ENCODE measurements at regions not wholly inside any gene's neighbourhood (a gene's known extent, or its start where the extent isn't known, plus 50 kb on each side); places are given as distances from the start of the nearest gene placed in this dataset.

DNA sequence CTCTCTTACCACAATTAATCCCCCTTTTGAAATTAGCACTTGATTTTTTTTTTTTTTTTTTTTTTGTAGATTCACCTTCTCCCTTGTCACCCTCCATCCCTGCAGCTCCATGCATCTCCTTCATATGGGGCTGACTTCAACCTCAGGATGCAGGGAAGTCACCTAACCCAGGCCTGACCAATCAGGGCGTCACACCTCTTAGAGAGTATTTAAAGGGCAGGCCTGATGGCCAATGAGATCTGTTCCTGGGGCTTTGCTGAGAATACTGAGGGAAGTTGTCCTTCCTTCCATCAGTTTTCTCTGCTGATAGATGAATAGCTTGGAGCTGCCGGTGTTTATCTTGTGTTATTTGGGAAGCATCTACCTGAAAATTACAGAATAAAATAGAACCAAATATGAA, 1104.7 kb upstream of the TMEM132C start:
- ChIA-PET POLR2A (interaction anchor here (0.6 kb wide), 1 partner anchor 631 kb away, joined by 3 read pairs; no protein-coding TSS in a partner anchor), CTCF (no interaction called here)
- H3K4me3 ChIP-seq (ENCODE audit: low read depth, low read length), result no peak overlapping the region
- H3K27ac ChIP-seq (ENCODE audit: low read depth, low read length), result no peak overlapping the region
- no peak for DNase-seq (ENCODE audit: low read depth, low spot score)
- TF ChIP-seq, protein P1, sequence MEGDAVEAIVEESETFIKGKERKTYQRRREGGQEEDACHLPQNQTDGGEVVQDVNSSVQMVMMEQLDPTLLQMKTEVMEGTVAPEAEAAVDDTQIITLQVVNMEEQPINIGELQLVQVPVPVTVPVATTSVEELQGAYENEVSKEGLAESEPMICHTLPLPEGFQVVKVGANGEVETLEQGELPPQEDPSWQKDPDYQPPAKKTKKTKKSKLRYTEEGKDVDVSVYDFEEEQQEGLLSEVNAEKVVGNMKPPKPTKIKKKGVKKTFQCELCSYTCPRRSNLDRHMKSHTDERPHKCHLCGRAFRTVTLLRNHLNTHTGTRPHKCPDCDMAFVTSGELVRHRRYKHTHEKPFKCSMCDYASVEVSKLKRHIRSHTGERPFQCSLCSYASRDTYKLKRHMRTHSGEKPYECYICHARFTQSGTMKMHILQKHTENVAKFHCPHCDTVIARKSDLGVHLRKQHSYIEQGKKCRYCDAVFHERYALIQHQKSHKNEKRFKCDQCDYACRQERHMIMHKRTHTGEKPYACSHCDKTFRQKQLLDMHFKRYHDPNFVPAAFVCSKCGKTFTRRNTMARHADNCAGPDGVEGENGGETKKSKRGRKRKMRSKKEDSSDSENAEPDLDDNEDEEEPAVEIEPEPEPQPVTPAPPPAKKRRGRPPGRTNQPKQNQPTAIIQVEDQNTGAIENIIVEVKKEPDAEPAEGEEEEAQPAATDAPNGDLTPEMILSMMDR (IDR thresholded peaks at IDR 0.05; ENCODE audit: low read depth, low read length), result no peak
- no peaks in the 10 kb centered on the region for H3K27me3 ChIP-seq (ENCODE audit: control insufficient read depth, insufficient read depth, low read length)
- H3K9me3 ChIP-seq (ENCODE audit: control insufficient read depth, insufficient read depth, low read length), result no peaks in the 10 kb centered on the region; the same call in none of the 2 replicates

DNA sequence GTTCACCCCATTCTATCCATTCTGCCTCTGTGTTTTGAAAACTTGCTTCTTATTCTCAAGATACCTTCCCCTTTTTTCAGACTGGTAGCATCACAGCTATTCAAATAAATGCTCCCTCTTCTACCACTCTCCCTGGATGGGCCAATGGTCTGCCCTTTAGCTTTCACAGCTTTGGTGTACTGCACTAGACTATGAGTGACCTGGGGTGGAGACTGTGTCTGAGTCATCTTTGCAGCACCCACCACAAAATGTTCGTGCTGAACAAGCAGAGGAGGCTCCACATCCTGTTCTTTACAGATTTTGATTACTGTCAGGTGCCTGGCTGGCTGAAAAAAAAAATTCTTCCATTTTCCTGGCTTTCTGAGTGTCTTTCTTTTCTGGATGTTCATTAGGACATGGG, 1104.1 kb upstream of the TMEM132C start:
- ChIA-PET POLR2A (interaction anchor here (0.6 kb wide), 1 partner anchor 630 kb away, joined by 3 read pairs; no protein-coding TSS in a partner anchor), CTCF (no interaction called here)
- H3K4me3 ChIP-seq (ENCODE audit: low read depth, low read length), result no peak overlapping the region
- no peaks in the 10 kb centered on the region for H3K27me3 ChIP-seq (ENCODE audit: control insufficient read depth, insufficient read depth, low read length)
- H3K27ac ChIP-seq (ENCODE audit: low read depth, low read length), result no peak overlapping the region
- TF ChIP-seq, protein P1 (IDR thresholded peaks at IDR 0.05; ENCODE audit: low read depth, low read length), result no peak
- DNase-seq (ENCODE audit: low read depth, low spot score), result no peak
- no peaks in the 10 kb centered on the region; the same call in none of the 2 replicates for H3K9me3 ChIP-seq (ENCODE audit: control insufficient read depth, insufficient read depth, low read length)

DNA sequence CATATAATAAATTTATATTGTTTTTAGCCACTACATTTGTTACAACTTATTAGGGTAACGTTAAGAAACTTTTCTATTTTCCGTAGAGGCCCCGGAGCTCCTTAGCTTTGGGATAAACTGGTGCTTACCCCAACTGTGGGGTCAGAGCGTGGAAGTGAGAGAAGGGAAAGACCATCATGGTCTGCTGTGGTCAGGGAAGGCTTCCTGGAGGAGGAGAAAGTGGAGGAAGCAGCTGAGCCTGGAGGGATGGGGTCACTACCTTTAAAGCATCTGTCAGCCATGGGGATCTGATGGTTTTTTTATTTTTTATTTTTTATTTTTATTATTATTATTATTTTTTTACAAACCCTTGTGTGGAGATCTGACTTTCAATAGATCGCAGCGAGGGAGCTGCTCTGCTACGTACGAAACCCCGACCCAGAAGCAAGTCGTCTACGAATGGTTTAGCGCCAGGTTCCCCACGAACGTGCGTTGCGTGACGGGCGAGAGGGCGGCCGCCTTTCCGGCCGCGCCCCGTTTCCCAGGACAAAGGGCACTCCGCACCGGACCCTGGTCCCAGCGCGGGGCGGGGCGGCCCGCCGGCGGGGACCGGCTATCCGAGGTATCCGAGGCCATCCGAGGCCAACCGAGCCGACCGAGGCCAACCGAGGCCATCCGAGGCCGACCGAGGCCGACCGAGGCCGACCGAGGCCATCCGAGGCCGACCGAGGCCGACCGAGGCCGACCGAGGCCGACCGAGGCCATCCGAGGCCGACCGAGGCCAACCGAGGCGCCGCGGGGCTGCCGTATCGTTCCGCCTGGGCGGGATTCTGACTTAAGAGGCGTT, 1101.2 kb upstream of the TMEM132C start:
- H3K27me3 ChIP-seq (ENCODE audit: control insufficient read depth, insufficient read depth, low read length), result no peaks in the 10 kb centered on the region
- DNase-seq (ENCODE audit: low read depth, low spot score), result peak; percentile 33
- peak overlapping the region; percentile 43 for H3K4me3 ChIP-seq (ENCODE audit: low read depth, low read length)
- TF ChIP-seq, protein P1 (IDR thresholded peaks at IDR 0.05; ENCODE audit: low read depth, low read length), result no peak
- no peak overlapping the region for H3K27ac ChIP-seq (ENCODE audit: low read depth, low read length)
- no peaks in the 10 kb centered on the region; the same call in none of the 2 replicates for H3K9me3 ChIP-seq (ENCODE audit: control insufficient read depth, insufficient read depth, low read length)
- CTCF ChIA-PET, result no interaction called here
- POLR2A ChIA-PET, result interaction anchor here (0.6 kb wide), 1 partner anchor 25 kb away, joined by 3 read pairs; no protein-coding TSS in a partner anchor

DNA sequence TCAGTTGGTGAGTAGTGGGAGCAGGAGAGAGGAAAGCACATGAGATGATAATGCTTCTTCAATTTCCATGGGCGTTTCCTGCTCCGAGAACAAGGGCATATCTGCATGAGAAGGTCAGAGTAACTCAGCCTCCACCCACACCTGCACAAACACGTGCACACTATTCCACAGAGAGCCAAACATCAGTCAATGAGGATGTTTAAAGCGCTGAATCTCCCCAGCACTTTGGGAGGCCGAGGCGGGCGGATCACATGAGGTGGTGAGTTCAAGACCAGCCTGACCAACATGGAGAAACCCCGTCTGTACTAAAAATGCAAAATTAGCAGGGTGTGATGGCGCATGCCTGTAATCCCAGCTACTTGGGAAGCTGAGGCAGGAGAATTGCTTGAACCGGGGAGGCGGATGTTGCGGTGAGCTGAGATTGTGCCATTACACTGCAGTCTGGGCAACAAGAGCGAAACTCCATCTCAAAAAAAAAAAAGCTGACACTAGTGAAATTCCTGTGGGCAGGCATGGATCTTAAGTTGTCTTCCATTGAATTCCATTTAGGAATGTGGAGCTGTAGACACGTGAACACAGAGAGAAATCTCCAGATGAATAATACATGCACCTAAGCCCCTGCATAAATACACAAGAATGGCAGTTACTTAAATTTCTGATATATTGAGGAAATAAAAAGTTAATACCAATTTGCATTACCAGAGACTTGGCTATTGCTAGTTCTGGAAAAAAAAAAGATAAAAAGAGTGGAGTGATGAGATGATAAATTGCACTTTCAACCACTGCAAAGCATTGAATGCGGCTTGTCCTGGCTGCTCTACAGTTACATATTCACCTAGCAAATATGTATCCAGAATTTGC, 1097.4 kb upstream of the TMEM132C start:
- Histone ChIP-seq H3K27ac (ENCODE audit: low read depth, low read length) (no peak overlapping the region), H3K9me3 (ENCODE audit: control insufficient read depth, insufficient read depth, low read length) (peaks cover 6% of the 10 kb centered on the region), H3K27me3 (ENCODE audit: control insufficient read depth, insufficient read depth, low read length) (no peaks in the 10 kb centered on the region), H3K4me3 (ENCODE audit: low read depth, low read length) (no peak overlapping the region)
- CTCF ChIA-PET, result no interaction called here
- POLR2A ChIA-PET, result no interaction called here
- TF ChIP-seq, protein P1 (IDR thresholded peaks at IDR 0.05; ENCODE audit: low read depth, low read length), result no peak
- no peak for DNase-seq (ENCODE audit: low read depth, low spot score)
